ENCODE measurements at regions not wholly inside any gene's neighbourhood (a gene's known extent, or its start where the extent isn't known, plus 50 kb on each side); places are given as distances from the start of the nearest gene placed in this dataset.

DNA sequence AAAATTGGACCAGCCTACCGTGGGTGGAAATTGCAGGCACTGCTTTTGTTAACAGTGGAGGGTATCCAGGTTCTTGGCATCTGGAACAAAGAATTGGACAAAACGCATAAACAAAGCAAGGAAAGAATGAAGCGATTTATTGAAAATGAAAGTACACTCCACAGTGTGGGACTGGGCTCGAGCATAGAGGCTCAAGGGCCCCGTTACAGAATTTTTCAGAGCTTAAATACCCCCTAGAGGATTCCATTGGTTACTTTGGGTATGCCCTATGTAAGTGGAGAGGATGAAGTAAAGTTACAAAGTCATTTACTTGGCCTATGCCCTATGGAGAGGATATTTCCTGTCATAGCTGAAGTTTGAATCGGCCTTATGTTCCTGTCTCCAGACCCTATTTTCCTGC lies 85.3 kb downstream of the GLUD2 start:
- no peak for TF ChIP-seq EZH2 (IDR thresholded peaks at IDR 0.05; ENCODE audit: borderline replicate concordance, low read length)
- TF ChIP-seq, protein P1, sequence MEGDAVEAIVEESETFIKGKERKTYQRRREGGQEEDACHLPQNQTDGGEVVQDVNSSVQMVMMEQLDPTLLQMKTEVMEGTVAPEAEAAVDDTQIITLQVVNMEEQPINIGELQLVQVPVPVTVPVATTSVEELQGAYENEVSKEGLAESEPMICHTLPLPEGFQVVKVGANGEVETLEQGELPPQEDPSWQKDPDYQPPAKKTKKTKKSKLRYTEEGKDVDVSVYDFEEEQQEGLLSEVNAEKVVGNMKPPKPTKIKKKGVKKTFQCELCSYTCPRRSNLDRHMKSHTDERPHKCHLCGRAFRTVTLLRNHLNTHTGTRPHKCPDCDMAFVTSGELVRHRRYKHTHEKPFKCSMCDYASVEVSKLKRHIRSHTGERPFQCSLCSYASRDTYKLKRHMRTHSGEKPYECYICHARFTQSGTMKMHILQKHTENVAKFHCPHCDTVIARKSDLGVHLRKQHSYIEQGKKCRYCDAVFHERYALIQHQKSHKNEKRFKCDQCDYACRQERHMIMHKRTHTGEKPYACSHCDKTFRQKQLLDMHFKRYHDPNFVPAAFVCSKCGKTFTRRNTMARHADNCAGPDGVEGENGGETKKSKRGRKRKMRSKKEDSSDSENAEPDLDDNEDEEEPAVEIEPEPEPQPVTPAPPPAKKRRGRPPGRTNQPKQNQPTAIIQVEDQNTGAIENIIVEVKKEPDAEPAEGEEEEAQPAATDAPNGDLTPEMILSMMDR (conservative IDR thresholded peaks at IDR 0.05 in 1 of 2, IDR thresholded peaks at IDR 0.05 in 1 of 2; ENCODE audit: extremely low read depth in 1 of 2, insufficient read depth in 1 of 2, low read depth in 1 of 2, low read length in 2 of 2) = no peak

Measured in mammary epithelial cell (primary cell).